Erythroblast (primary cell): ENCODE measurements at regions not wholly inside any gene's neighbourhood (a gene's known extent, or its start where the extent isn't known, plus 50 kb on each side); places are given as distances from the start of the nearest gene placed in this dataset.

Source experiments
- GATA1 ChIP-seq: IDR thresholded peaks from 2 replicates; pipeline ENCODE4 v1.6.1; 2011; ENCODE audit warnings: low read depth, mild to moderate bottlenecking, control low read depth, low read length, moderate library complexity
- POLR2A ChIP-seq: IDR thresholded peaks from 2 replicates; pipeline ENCODE4 v1.6.1; 2011; ENCODE audit warnings: mild to moderate bottlenecking, low read length

- TF ChIP-seq POLR2A (no peak), GATA1 (no peak)
Observed at GRCh38 chr15:29472901-29473445, 203.4 kb upstream of the NSMCE3 start.
